Ovary (tissue), 3 donors: ENCODE measurements at regions not wholly inside any gene's neighbourhood (a gene's known extent, or its start where the extent isn't known, plus 50 kb on each side); places are given as distances from the start of the nearest gene placed in this dataset.

ENCODE experiments used
- EP300 ChIP-seq: sonication (generic); formaldehyde crosslinking; IDR thresholded peaks from one replicate; pipeline ENCODE4 v1.6.1; 2017; ENCODE audit warnings: antibody characterized with exemption
- TF ChIP-seq, protein P1 (sequence below), 3 donors: fragments of 450-650 bp in 2 of 3; fragments of 200-600 bp in 1 of 3; IDR thresholded peaks; one replicate each; pipeline versions ENCODE4 v1.5.1 to v1.8.0; 2016 to 2022; ENCODE audit warnings: antibody characterized with exemption in 3 of 3, mild to moderate bottlenecking in 1 of 3
- donor health status: DM: no; HTN: no; CAD: no.

DNA sequence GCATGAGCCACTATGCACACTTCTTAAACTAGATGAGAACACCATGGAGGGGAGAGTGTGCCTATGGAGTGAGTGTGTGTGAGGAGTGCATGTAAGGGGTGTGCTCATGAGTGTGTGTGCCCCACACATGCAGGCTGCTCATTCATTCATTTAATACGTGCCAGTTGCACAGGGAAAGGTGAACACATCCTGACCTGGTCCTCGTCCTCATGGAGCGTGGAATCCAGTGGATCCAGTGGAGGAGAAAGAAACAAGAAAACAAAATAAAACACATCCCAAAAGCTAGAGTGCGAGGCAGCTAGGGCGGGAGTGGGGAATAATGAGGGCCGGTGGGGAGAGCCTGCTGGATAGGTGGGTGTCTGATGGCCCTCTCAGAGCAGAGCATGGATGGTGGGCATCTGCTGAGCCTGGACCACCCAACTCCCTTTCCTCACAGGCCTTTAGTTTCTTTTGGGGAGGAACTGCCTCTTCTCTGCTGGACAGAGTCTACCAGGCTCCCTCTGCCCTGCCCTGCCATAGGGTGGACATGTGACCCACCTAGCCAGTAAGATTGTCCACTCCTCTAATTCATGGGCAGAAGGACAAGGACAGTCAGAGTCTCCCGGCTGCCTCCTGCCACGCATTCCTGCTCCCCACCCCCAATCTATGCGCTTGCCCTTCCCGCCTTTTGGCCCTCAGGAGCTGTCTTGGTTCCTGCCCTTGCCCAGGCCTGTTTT lies 204.3 kb downstream of the RAB11FIP4 start:
- TF ChIP-seq, protein P1, sequence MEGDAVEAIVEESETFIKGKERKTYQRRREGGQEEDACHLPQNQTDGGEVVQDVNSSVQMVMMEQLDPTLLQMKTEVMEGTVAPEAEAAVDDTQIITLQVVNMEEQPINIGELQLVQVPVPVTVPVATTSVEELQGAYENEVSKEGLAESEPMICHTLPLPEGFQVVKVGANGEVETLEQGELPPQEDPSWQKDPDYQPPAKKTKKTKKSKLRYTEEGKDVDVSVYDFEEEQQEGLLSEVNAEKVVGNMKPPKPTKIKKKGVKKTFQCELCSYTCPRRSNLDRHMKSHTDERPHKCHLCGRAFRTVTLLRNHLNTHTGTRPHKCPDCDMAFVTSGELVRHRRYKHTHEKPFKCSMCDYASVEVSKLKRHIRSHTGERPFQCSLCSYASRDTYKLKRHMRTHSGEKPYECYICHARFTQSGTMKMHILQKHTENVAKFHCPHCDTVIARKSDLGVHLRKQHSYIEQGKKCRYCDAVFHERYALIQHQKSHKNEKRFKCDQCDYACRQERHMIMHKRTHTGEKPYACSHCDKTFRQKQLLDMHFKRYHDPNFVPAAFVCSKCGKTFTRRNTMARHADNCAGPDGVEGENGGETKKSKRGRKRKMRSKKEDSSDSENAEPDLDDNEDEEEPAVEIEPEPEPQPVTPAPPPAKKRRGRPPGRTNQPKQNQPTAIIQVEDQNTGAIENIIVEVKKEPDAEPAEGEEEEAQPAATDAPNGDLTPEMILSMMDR (IDR thresholded peaks at IDR 0.05), result no peak
- no peak for TF ChIP-seq EP300
